IMR-90 (cell line): ENCODE measurements at regions not wholly inside any gene's neighbourhood (a gene's known extent, or its start where the extent isn't known, plus 50 kb on each side); places are given as distances from the start of the nearest gene placed in this dataset.

Experiments
- ATAC-seq: fragments of 200-7000 bp; cut with Tn5 transposase; 2 replicates; pipeline ENCODE4 v1.9.1; 2020; ENCODE audit warnings: low read depth, mild to moderate bottlenecking, moderate library complexity
- BruUV-seq: library from RNA; stranded (reverse); fragments of 400-500 nt; replicated peaks from 2 replicates; lab custom pipeline; 2021; lab: Mats Ljungman, UMichigan
- CTCF ChIA-PET: fragments of 300-600 bp; formaldehyde crosslinking; extraction: SDS; loops from one replicate; lab custom pipeline; 2021; ENCODE audit warnings: antibody characterized with exemption; lab: Yijun Ruan, JAX
- POLR2A ChIA-PET: fragments of 300-600 bp; sonication (Branson Sonifier 250); formaldehyde crosslinking; loops from one replicate; lab custom pipeline; 2022; ENCODE audit warnings: antibody characterized with exemption; ENCODE audit not compliant: unreplicated experiment; lab: Charles Lee
- DNase-seq: peaks from one replicate; pipeline ENCODE4 v3.0.0; 2013
- H2AFZ ChIP-seq: replicated peaks from 2 replicates; pipeline ENCODE3; 2013; ENCODE audit warnings: low read length, mild to moderate bottlenecking; ENCODE audit not compliant: poor library complexity
- H2AK5ac ChIP-seq: 2 replicates; pipeline ENCODE4 v1.6.1; 2013; ENCODE audit warnings: low read depth, low read length, inconsistent platforms
- H2AK9ac ChIP-seq: replicated peaks from 2 replicates; pipeline ENCODE3; 2013; ENCODE audit warnings: mild to moderate bottlenecking, low read depth, low read length, moderate library complexity; ENCODE audit not compliant: poor library complexity
- H2BK120ac ChIP-seq: 2 replicates; pipeline ENCODE4 v1.6.1; 2013; ENCODE audit warnings: low read depth, low read length, inconsistent platforms
- H2BK15ac ChIP-seq: 3 replicates; pipeline ENCODE4 v1.6.1; 2013; ENCODE audit warnings: low read depth, low read length, inconsistent platforms
- H2BK20ac ChIP-seq: 2 replicates; pipeline ENCODE4 v1.6.1; 2013; ENCODE audit warnings: low read depth, mild to moderate bottlenecking, inconsistent platforms, low read length, moderate library complexity
- H2BK5ac ChIP-seq: 2 replicates; pipeline ENCODE4 v1.6.1; 2013; ENCODE audit warnings: mild to moderate bottlenecking, low read depth, low read length, inconsistent platforms; ENCODE audit not compliant: poor library complexity, severe bottlenecking
- H3K14ac ChIP-seq: replicated peaks from 2 replicates; pipeline ENCODE4 v1.6.1; 2013; ENCODE audit warnings: low read depth, low read length, inconsistent platforms
- H3K18ac ChIP-seq: 2 replicates; pipeline ENCODE4 v1.6.1; 2013; ENCODE audit warnings: low read depth, low read length, control low read depth
- H3K23ac ChIP-seq: 2 replicates; pipeline ENCODE4 v1.6.1; 2013; ENCODE audit warnings: low read depth, low read length, inconsistent platforms
- H3K27ac ChIP-seq: 2 replicates; pipeline ENCODE4 v1.5.1; 2013; ENCODE audit warnings: mild to moderate bottlenecking, control low read depth, low read length; ENCODE audit not compliant: insufficient read depth
- H3K27me3 ChIP-seq: 2 replicates; pipeline ENCODE4 v1.6.1; 2013; ENCODE audit warnings: low read length; ENCODE audit not compliant: control insufficient read depth, insufficient read depth
- H3K36me3 ChIP-seq: 2 replicates; pipeline ENCODE4 v1.6.1; 2013; ENCODE audit warnings: low read length, mixed read lengths; ENCODE audit not compliant: control insufficient read depth, insufficient read depth
- H3K4ac ChIP-seq: 2 replicates; pipeline ENCODE4 v1.6.1; 2013; ENCODE audit warnings: low read depth, low read length, inconsistent platforms
- H3K4me1 ChIP-seq: 2 replicates; pipeline ENCODE4 v1.6.1; 2013; ENCODE audit warnings: low read length, mixed read lengths; ENCODE audit not compliant: control insufficient read depth, insufficient read depth
- H3K4me2 ChIP-seq: 2 replicates; pipeline ENCODE4 v1.6.1; 2013; ENCODE audit warnings: low read depth, mild to moderate bottlenecking, control low read depth, low read length, moderate library complexity
- H3K4me3 ChIP-seq: 2 replicates; pipeline ENCODE4 v1.5.1; 2013; ENCODE audit warnings: low read depth, mild to moderate bottlenecking, control low read depth, low read length, moderate library complexity; ENCODE audit not compliant: insufficient read depth
- H3K56ac ChIP-seq: 2 replicates; pipeline ENCODE4 v1.6.1; 2013; ENCODE audit warnings: low read length, inconsistent platforms; ENCODE audit not compliant: insufficient read depth; ENCODE audit errors: extremely low read depth
- H3K79me1 ChIP-seq, 2 experiments: 2 replicates each; pipeline ENCODE4 v1.6.1; 2013; ENCODE audit warnings: low read length in 2 of 2, inconsistent platforms in 1 of 2, low read depth in 1 of 2
- H3K9ac ChIP-seq: 2 replicates; pipeline ENCODE4 v1.6.1; 2013; ENCODE audit warnings: low read depth, low read length, control low read depth
- H3K9me1 ChIP-seq: 2 replicates; pipeline ENCODE4 v1.6.1; 2013; ENCODE audit warnings: low read length, inconsistent platforms; ENCODE audit not compliant: insufficient read depth
- H3K9me3 ChIP-seq: 2 replicates; pipeline ENCODE4 v1.6.1; 2013; ENCODE audit warnings: low read length; ENCODE audit not compliant: control insufficient read depth, insufficient read depth
- H4K20me1 ChIP-seq: 2 replicates; pipeline ENCODE4 v1.6.1; 2013; ENCODE audit warnings: low read length, inconsistent platforms; ENCODE audit not compliant: insufficient read depth
- H4K5ac ChIP-seq: 2 replicates; pipeline ENCODE4 v1.6.1; 2013; ENCODE audit warnings: mild to moderate bottlenecking, low read depth, low read length, control low read depth
- H4K8ac ChIP-seq, 2 experiments: 2 replicates each; pipeline ENCODE4 v1.6.1; 2013; ENCODE audit warnings: low read depth in 2 of 2, low read length in 2 of 2, control low read depth in 1 of 2, inconsistent platforms in 1 of 2
- H4K91ac ChIP-seq: 2 replicates; pipeline ENCODE4 v1.6.1; 2013; ENCODE audit warnings: low read depth, low read length, inconsistent platforms; ENCODE audit not compliant: insufficient read depth
- BHLHE40 ChIP-seq: fragments of 150-350 bp; IDR thresholded peaks from 2 replicates; pipeline ENCODE4 v1.6.1; 2016; ENCODE audit warnings: mild to moderate bottlenecking, low read depth, low read length
- CEBPB ChIP-seq: IDR thresholded peaks from 2 replicates; pipeline ENCODE4 v1.6.1; 2012; ENCODE audit warnings: low read depth, low read length, improper control_type of control experiment
- CHD1 ChIP-seq: IDR thresholded peaks from 2 replicates; pipeline ENCODE4 v1.6.1; 2012; ENCODE audit warnings: low read depth, low read length, improper control_type of control experiment
- FOS ChIP-seq: fragments of 150-350 bp; IDR thresholded peaks from 2 replicates; pipeline ENCODE4 v1.6.1; 2016; ENCODE audit warnings: low read depth, low read length
- MAFK ChIP-seq: IDR thresholded peaks from 2 replicates; pipeline ENCODE4 v1.6.1; 2012; ENCODE audit warnings: low read depth, low read length, improper control_type of control experiment
- MAZ ChIP-seq: IDR thresholded peaks from 2 replicates; pipeline ENCODE4 v1.6.1; 2012; ENCODE audit warnings: low read depth, mild to moderate bottlenecking, low read length, improper control_type of control experiment, moderate library complexity, borderline replicate concordance
- MXI1 ChIP-seq: IDR thresholded peaks from 2 replicates; pipeline ENCODE4 v1.6.1; 2012; ENCODE audit warnings: low read depth, mild to moderate bottlenecking, low read length, moderate library complexity, borderline replicate concordance
- NFE2L2 ChIP-seq: fragments of 150-350 bp; IDR thresholded peaks from 2 replicates; pipeline ENCODE4 v1.6.1; 2016; ENCODE audit warnings: low read depth, mild to moderate bottlenecking, low read length
- POLR2A ChIP-seq: IDR thresholded peaks from 2 replicates; pipeline ENCODE4 v1.6.1; 2012; ENCODE audit warnings: mild to moderate bottlenecking, low read depth, low read length
- RAD21 ChIP-seq: IDR thresholded peaks from 2 replicates; pipeline ENCODE4 v1.6.1; 2012; ENCODE audit warnings: low read length, improper control_type of control experiment
- RCOR1 ChIP-seq: IDR thresholded peaks from 2 replicates; pipeline ENCODE4 v1.6.1; 2012; ENCODE audit warnings: mild to moderate bottlenecking, low read length, improper control_type of control experiment; ENCODE audit not compliant: insufficient replicate concordance
- RFX5 ChIP-seq: IDR thresholded peaks from 2 replicates; pipeline ENCODE4 v1.8.0; 2012; ENCODE audit warnings: low read depth, mild to moderate bottlenecking, low read length, moderate library complexity
- SMC3 ChIP-seq: fragments of 150-350 bp; IDR thresholded peaks from 2 replicates; pipeline ENCODE4 v1.6.1; 2016; ENCODE audit warnings: low read depth, mild to moderate bottlenecking, antibody characterized with exemption, low read length, moderate library complexity
- WGBS, 2 experiments: methylation state at CpG; one replicate each; pipeline versions ENCODE4 v1.1.5 to v1.1.7; 2013; ENCODE audit warnings: missing lambda C conversion rate in 2 of 2; ENCODE audit not compliant: insufficient read length in 1 of 2; ENCODE audit errors: extremely low coverage in 2 of 2; 5-methylcytosine and 5-hydroxymethylcytosine counted together
- dilution Hi-C: fragments of 300-500 bp; cut with HindIII; formaldehyde crosslinking; loops from one replicate; pipeline ENCODE4 v1.14.3; 2018; ENCODE audit warnings: low sequenced_read_pairs; ENCODE audit not compliant: unreplicated experiment
- in situ Hi-C: fragments of 300-500 bp; cut with MboI; formaldehyde crosslinking; loops from 3 replicates; pipeline ENCODE4 v1.14.3; 2019; ENCODE audit warnings: low sequenced_read_pairs, inconsistent platforms, mixed read lengths
- intact Hi-C: fragments of 100-400 bp; cut with micrococcal nuclease; formaldehyde crosslinking; loops from 2 replicates; pipeline ENCODE4 v1.10.0; 2022
- TF ChIP-seq, protein P1 (sequence below): conservative IDR thresholded peaks from 2 replicates; pipeline ENCODE4 v1.5.1; 2012; ENCODE audit warnings: mild to moderate bottlenecking, low read depth, low read length, improper control_type of control experiment
- TF ChIP-seq, protein P2 (sequence below): fragments of 150-350 bp; IDR thresholded peaks from 2 replicates; pipeline ENCODE4 v1.6.1; 2017; ENCODE audit warnings: mild to moderate bottlenecking, antibody characterized with exemption, low read length, low read depth
- TF ChIP-seq, protein P3 (sequence below): fragments of 150-350 bp; IDR thresholded peaks from 2 replicates; pipeline ENCODE4 v1.6.1; 2016; ENCODE audit warnings: low read depth, mild to moderate bottlenecking, low read length, moderate library complexity, borderline replicate concordance

DNA sequence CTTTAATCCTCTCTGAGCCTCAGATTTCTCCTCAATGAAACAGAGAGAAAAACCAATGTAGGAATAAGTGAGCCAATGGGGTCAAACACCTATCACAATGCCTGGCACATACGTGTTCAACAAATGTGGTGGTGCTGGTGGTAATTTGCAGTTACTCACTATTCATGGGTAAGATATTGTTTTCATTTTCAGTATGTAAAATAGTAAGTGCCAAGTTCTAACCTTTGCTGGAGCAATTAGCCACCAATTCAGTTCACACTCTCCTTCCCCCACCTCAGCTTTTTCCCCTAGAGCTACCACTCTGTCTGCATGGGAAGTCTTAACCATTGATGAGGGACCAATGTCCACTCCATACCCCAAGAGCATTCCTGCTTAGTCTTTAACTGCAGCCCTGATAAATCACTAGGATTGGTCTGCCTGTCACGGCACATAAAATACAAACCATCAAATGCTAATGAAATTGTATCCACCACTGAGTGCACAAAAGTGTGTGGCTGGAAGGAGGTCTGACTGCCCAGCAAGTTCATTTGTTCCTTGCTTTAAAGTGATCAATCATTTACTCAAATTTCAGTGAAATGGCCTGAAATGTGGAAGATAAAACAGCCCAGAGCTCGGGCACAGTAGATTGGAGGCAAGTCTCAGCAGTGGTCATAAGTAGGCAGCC is 187.4 kb upstream of the API5 start:
- Histone ChIP-seq H4K20me1 (no peaks in the 10 kb centered on the region), H3K36me3 (no peaks in the 10 kb centered on the region), H3K23ac (no peak overlapping the region), H2BK5ac (no peak overlapping the region), H3K18ac (no peak overlapping the region), H3K56ac (no peak overlapping the region), H3K79me1 (no peaks in the 10 kb centered on the region), H2BK15ac (no peak overlapping the region), H4K5ac (no peak overlapping the region), H2AK9ac (no peak overlapping the region), H3K14ac (no peak overlapping the region), H2AFZ (no peak overlapping the region), H3K9me1 (no peaks in the 10 kb centered on the region), H3K27ac (no peak overlapping the region), H3K4me3 (no peak overlapping the region), H3K9ac (no peak overlapping the region), H3K9me3 (peaks cover 2% of the 10 kb centered on the region; the same call in 1 of the 2 replicates), H3K4ac (no peak overlapping the region), H2AK5ac (no peak overlapping the region), H4K8ac (no peak overlapping the region), H3K4me2 (no peak overlapping the region), H2BK120ac (no peak overlapping the region), H3K4me1 (no peaks in the 10 kb centered on the region), H2BK20ac (no peak overlapping the region), H4K91ac (no peak overlapping the region), H3K27me3 (no peaks in the 10 kb centered on the region)
- TF ChIP-seq BHLHE40 (no peak), RAD21 (no peak), NFE2L2 (no peak), MAFK (no peak), FOS (no peak), SMC3 (no peak), MAZ (no peak), RFX5 (no peak), CEBPB (no peak), RCOR1 (no peak), POLR2A (no peak), CHD1 (no peak), MXI1 (no peak)
- TF ChIP-seq, protein P1, sequence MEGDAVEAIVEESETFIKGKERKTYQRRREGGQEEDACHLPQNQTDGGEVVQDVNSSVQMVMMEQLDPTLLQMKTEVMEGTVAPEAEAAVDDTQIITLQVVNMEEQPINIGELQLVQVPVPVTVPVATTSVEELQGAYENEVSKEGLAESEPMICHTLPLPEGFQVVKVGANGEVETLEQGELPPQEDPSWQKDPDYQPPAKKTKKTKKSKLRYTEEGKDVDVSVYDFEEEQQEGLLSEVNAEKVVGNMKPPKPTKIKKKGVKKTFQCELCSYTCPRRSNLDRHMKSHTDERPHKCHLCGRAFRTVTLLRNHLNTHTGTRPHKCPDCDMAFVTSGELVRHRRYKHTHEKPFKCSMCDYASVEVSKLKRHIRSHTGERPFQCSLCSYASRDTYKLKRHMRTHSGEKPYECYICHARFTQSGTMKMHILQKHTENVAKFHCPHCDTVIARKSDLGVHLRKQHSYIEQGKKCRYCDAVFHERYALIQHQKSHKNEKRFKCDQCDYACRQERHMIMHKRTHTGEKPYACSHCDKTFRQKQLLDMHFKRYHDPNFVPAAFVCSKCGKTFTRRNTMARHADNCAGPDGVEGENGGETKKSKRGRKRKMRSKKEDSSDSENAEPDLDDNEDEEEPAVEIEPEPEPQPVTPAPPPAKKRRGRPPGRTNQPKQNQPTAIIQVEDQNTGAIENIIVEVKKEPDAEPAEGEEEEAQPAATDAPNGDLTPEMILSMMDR = no peak
- TF ChIP-seq, protein P2, sequence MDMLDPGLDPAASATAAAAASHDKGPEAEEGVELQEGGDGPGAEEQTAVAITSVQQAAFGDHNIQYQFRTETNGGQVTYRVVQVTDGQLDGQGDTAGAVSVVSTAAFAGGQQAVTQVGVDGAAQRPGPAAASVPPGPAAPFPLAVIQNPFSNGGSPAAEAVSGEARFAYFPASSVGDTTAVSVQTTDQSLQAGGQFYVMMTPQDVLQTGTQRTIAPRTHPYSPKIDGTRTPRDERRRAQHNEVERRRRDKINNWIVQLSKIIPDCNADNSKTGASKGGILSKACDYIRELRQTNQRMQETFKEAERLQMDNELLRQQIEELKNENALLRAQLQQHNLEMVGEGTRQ = no peak
- TF ChIP-seq, protein P3, sequence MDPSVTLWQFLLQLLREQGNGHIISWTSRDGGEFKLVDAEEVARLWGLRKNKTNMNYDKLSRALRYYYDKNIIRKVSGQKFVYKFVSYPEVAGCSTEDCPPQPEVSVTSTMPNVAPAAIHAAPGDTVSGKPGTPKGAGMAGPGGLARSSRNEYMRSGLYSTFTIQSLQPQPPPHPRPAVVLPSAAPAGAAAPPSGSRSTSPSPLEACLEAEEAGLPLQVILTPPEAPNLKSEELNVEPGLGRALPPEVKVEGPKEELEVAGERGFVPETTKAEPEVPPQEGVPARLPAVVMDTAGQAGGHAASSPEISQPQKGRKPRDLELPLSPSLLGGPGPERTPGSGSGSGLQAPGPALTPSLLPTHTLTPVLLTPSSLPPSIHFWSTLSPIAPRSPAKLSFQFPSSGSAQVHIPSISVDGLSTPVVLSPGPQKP = no peak
- ATAC-seq (no peak), DNase-seq (no peak)
- dilution Hi-C loops = no loop called here
- ChIA-PET POLR2A (no interaction called here), CTCF (no interaction called here)
- no CpG with 5 or more reads among the region's 3 CpGs for WGBS, 2 experiments
- in situ Hi-C loops = no loop called here
- no TSS peak for BruUV-seq
- intact Hi-C loops = no loop called here
